ENCODE measurements at regions not wholly inside any gene's neighbourhood (a gene's known extent, or its start where the extent isn't known, plus 50 kb on each side); places are given as distances from the start of the nearest gene placed in this dataset.

- H3K27me3 ChIP-seq, result peaks cover 0 to 53% (median 0%) of the 10 kb centered on the region in 4 donors
These were observed 139.5 kb downstream of the TEX29 start for GRCh38 chr13:111459803-111460547.

GRCh38 chr13:111460548-111461444, 140.4 kb downstream of the TEX29 start:
- peak in 1 of 3 experiments; percentile 34 for TF ChIP-seq CTCF (IDR thresholded peaks at IDR 0.05)
- no peak for TF ChIP-seq EP300 (IDR thresholded peaks at IDR 0.05)
- Histone ChIP-seq H3K4me1 (peaks cover 0 to 5% (median 0%) of the 10 kb centered on the region in 4 donors), H3K9me3 (peaks cover 0 to 9% (median 0%) of the 10 kb centered on the region in 4 donors), H3K27ac (replicated peaks in 1 of 4) (no peak overlapping the region), H3K36me3 (no peaks in the 10 kb centered on the region), H3K4me3 (no peak overlapping the region), H3K27me3 (peaks cover 0 to 53% (median 0%) of the 10 kb centered on the region in 4 donors)
- intact Hi-C loops (cut with DNase I), result no loop called here
- no peak for DNase-seq (ENCODE audit: extremely low spot score)
- WGBS, result 53% methylated on average over 11 of the region's 22 CpGs

More at GRCh38 chr13:111459803-111460547, 139.5 kb downstream of the TEX29 start:
- DNase-seq (ENCODE audit: extremely low spot score), result no peak
- TF ChIP-seq EP300 (IDR thresholded peaks at IDR 0.05), result no peak
- TF ChIP-seq POLR2AphosphoS5 (IDR thresholded peaks at IDR 0.05), result no peak
- no peak for TF ChIP-seq CTCF (IDR thresholded peaks at IDR 0.05)
- TF ChIP-seq POLR2A (IDR thresholded peaks at IDR 0.05; ENCODE audit: low read depth), result no peak
- no peaks in the 10 kb centered on the region for H3K36me3 ChIP-seq
- peaks cover 0 to 15% (median 0%) of the 10 kb centered on the region in 4 donors for H3K9me3 ChIP-seq
- H3K4me3 ChIP-seq, result no peak overlapping the region
- intact Hi-C loops (cut with DNase I), result no loop called here
- WGBS, result 73% methylated on average over 7 of the region's 9 CpGs
- peaks cover 0 to 5% (median 0%) of the 10 kb centered on the region in 4 donors for H3K4me1 ChIP-seq
- H3K27ac ChIP-seq (replicated peaks in 1 of 4), result no peak overlapping the region

DNA sequence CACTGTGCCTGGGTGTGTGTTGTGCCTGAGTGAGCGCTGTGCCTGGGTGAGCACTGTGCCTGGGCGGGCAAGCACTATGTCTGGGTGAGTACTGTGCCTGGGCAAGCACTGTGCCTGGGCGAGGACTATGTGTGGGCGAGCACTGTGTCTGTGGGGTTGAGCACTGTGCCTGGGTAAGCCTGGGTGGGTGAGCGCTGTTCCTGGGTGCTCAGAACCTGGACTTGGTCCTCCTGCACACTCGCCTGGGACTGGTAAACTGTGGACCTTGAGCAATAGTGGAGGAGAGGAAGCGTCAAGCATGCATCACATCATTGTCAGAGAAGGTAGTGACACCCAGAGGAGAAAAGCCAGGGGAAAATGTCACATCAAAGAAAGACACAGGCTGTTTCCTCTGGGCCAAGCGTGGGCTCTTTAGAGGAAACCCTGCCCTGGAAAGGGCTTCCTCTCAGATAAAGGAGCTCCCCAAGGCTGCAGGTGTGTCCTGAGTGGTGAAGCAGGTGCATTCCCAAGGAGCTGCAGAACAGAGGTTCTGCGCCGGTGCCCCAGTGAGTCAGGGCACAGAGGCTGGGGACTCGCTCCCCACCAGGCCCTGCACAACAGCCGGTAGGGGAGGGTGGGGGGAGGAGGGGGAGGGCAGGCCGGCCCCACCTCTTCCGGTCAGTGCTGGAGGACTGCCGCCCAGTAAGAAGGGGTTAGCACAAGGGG, 141.2 kb downstream of the TEX29 start:
- no peaks in the 10 kb centered on the region for H3K36me3 ChIP-seq
- no peak overlapping the region for H3K4me3 ChIP-seq
- H3K27me3 ChIP-seq, result peaks cover 0 to 53% (median 0%) of the 10 kb centered on the region in 4 donors
- no peak overlapping the region for H3K27ac ChIP-seq (replicated peaks in 1 of 4)
- peaks cover 0 to 7% (median 2%) of the 10 kb centered on the region in 4 donors for H3K9me3 ChIP-seq
- no peak for DNase-seq (ENCODE audit: extremely low spot score)
- intact Hi-C loops (cut with DNase I), result no loop called here
- 47% methylated on average over 6 of the region's 15 CpGs for WGBS
- TF ChIP-seq EP300 (IDR thresholded peaks at IDR 0.05), result no peak
- TF ChIP-seq POLR2A (IDR thresholded peaks at IDR 0.05; ENCODE audit: low read depth), result no peak
- no peak for TF ChIP-seq POLR2AphosphoS5 (IDR thresholded peaks at IDR 0.05)
- no peak for TF ChIP-seq CTCF (IDR thresholded peaks at IDR 0.05)
- H3K4me1 ChIP-seq, result peaks cover 0 to 5% (median 0%) of the 10 kb centered on the region in 4 donors

DNA sequence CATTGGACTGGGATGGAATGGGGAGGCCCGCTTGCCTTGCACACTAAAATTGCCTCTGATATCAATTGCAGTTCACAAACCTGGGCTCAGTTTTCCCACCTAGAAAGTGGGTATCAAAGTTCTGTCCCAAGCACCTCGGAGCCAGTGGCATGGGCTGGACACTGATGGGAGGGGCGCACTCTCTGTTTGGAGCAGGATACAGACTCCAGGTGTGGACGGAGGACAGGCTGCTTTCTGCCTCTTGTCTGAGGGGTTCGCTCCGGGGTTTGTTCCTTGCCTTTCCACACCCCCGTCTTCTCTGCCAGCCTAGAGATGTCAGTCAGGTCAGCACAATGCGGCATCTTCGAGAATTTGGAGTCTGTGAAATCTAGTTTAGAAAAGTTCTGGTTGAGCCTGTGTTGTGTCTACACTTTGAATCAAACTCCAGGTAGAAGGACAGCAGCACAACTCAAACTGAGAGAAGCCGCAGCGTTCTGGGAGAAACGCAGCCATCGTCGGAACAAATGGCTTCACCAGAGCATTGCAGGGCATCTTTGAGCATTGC, 141.9 kb downstream of the TEX29 start:
- Histone ChIP-seq H3K9me3 (peaks cover 0 to 10% (median 0%) of the 10 kb centered on the region in 4 donors), H3K27ac (replicated peaks in 1 of 4) (no peak overlapping the region), H3K4me3 (no peak overlapping the region), H3K36me3 (no peaks in the 10 kb centered on the region), H3K27me3 (peaks cover 0 to 54% (median 0%) of the 10 kb centered on the region in 4 donors), H3K4me1 (peaks cover 0 to 5% (median 0%) of the 10 kb centered on the region in 4 donors)
- intact Hi-C loops (cut with DNase I), result no loop called here
- no peak for DNase-seq (ENCODE audit: extremely low spot score)
- WGBS, result 80% methylated on average over 14 of the region's 14 CpGs
- TF ChIP-seq POLR2AphosphoS5 (IDR thresholded peaks at IDR 0.05) (no peak), POLR2A (IDR thresholded peaks at IDR 0.05; ENCODE audit: low read depth) (no peak), EP300 (IDR thresholded peaks at IDR 0.05) (no peak), CTCF (IDR thresholded peaks at IDR 0.05) (no peak)

Data from esophagus muscularis mucosa (tissue), 4 donors.